Neural cell (in vitro differentiated cells): ENCODE measurements at regions not wholly inside any gene's neighbourhood (a gene's known extent, or its start where the extent isn't known, plus 50 kb on each side); places are given as distances from the start of the nearest gene placed in this dataset.

Source experiments
- H2AFZ ChIP-seq: fragments of 200-600, 300-800 bp; sonication (generic), shearing (Covaris generic); 2 replicates; pipeline ENCODE4 v1.6.0; 2014; ENCODE audit warnings: low read depth, mild to moderate bottlenecking, antibody characterized with exemption, low read length, moderate library complexity
- H3F3A ChIP-seq: fragments of 200-600 bp; shearing (Covaris generic); 2 replicates; pipeline ENCODE4 v1.6.1; 2016; ENCODE audit warnings: mild to moderate bottlenecking, moderate library complexity, mixed read lengths, antibody characterized with exemption, low read length; ENCODE audit not compliant: insufficient read depth, poor library complexity, severe bottlenecking
- H3K27ac ChIP-seq: fragments of 200-600, 300-800 bp; sonication (generic), shearing (Covaris generic); 2 replicates; pipeline ENCODE4 v1.5.1; 2014; ENCODE audit warnings: mild to moderate bottlenecking, low read length, moderate library complexity
- H3K27me3 ChIP-seq: fragments of 300-800, 200-600 bp; sonication (generic), shearing (Covaris generic); 2 replicates; pipeline ENCODE4 v1.6.0; 2014; ENCODE audit warnings: mild to moderate bottlenecking, low read depth, low read length, moderate library complexity; ENCODE audit not compliant: insufficient read depth
- H3K36me3 ChIP-seq: fragments of 300-800, 200-600 bp; sonication (generic), shearing (Covaris generic); 2 replicates; pipeline ENCODE4 v1.5.1; 2014; ENCODE audit warnings: mild to moderate bottlenecking, antibody characterized with exemption, low read length, moderate library complexity; ENCODE audit not compliant: insufficient read depth
- H3K4me2 ChIP-seq: fragments of 300-800, 200-600 bp; sonication (generic), shearing (Covaris generic); 2 replicates; pipeline ENCODE4 v1.6.0; 2014; ENCODE audit warnings: mild to moderate bottlenecking, low read length
- H3K4me3 ChIP-seq: fragments of 300-800, 200-600 bp; sonication (generic), shearing (Covaris generic); 2 replicates; pipeline ENCODE4 v1.5.1; 2014; ENCODE audit warnings: mild to moderate bottlenecking, low read length, moderate library complexity
- H3K79me2 ChIP-seq: fragments of 200-600 bp; shearing (Covaris generic); replicated peaks from 2 replicates; pipeline ENCODE4 v1.6.0; 2014; ENCODE audit warnings: mild to moderate bottlenecking, low read length, moderate library complexity; ENCODE audit not compliant: insufficient read depth
- H3K9ac ChIP-seq: fragments of 300-800, 200-600 bp; sonication (generic), shearing (Covaris generic); 2 replicates; pipeline ENCODE4 v1.6.1; 2016; ENCODE audit warnings: mild to moderate bottlenecking, low read length, mixed read lengths
- H3K9me2 ChIP-seq: fragments of 200-600 bp; shearing (Covaris generic); 2 replicates; pipeline ENCODE4 v1.6.1; 2016; ENCODE audit warnings: mild to moderate bottlenecking, low read length, mixed read lengths; ENCODE audit not compliant: insufficient read depth
- H3K9me3 ChIP-seq: fragments of 200-600, 300-800 bp; sonication (generic), shearing (Covaris generic); 2 replicates; pipeline ENCODE4 v1.6.1; 2016; ENCODE audit warnings: mild to moderate bottlenecking, mixed run types, low read length, moderate library complexity, mixed read lengths
- H4K20me1 ChIP-seq: fragments of 200-600 bp; shearing (Covaris generic); 2 replicates; pipeline ENCODE4 v1.6.1; 2016; ENCODE audit warnings: mild to moderate bottlenecking, mixed run types; ENCODE audit not compliant: insufficient read depth
- EP300 ChIP-seq: fragments of 450-650 bp; conservative IDR thresholded peaks from 2 replicates; pipeline ENCODE4 v1.6.1; 2014; ENCODE audit warnings: antibody characterized with exemption, mild to moderate bottlenecking, moderate library complexity; ENCODE audit not compliant: poor library complexity, severe bottlenecking
- EZH2 ChIP-seq: fragments of 200-600, 300-800 bp; shearing (Covaris generic), sonication (generic); IDR thresholded peaks from 2 replicates; pipeline ENCODE4 v1.6.1; 2014; ENCODE audit warnings: antibody characterized with exemption, low read length, borderline replicate concordance, mild to moderate bottlenecking; ENCODE audit not compliant: insufficient read depth, poor library complexity, severe bottlenecking
- MXI1 ChIP-seq: fragments of 450-650 bp; conservative IDR thresholded peaks from 2 replicates; pipeline ENCODE4 v1.6.1; 2014; ENCODE audit warnings: antibody characterized with exemption, mild to moderate bottlenecking; ENCODE audit not compliant: poor library complexity, severe bottlenecking
- POLR2AphosphoS5 ChIP-seq: IDR thresholded peaks from 2 replicates; pipeline ENCODE4 v1.6.1; 2012
- RAD21 ChIP-seq: fragments of 450-650 bp; conservative IDR thresholded peaks from 2 replicates; pipeline ENCODE4 v1.6.1; 2014; ENCODE audit warnings: antibody characterized with exemption, mild to moderate bottlenecking, moderate library complexity
- SMC3 ChIP-seq: fragments of 450-650 bp; conservative IDR thresholded peaks from 2 replicates; pipeline ENCODE4 v1.6.1; 2014; ENCODE audit warnings: antibody characterized with exemption, mild to moderate bottlenecking, moderate library complexity; ENCODE audit not compliant: poor library complexity
- TAF1 ChIP-seq: IDR thresholded peaks from 2 replicates; pipeline ENCODE4 v1.6.1; 2012; ENCODE audit warnings: low read depth
- TF ChIP-seq, protein P1 (sequence below): fragments of 450-650 bp; IDR thresholded peaks from 2 replicates; pipeline ENCODE4 v1.5.1; 2014; ENCODE audit warnings: antibody characterized with exemption, mild to moderate bottlenecking, moderate library complexity; ENCODE audit not compliant: poor library complexity, severe bottlenecking
- TF ChIP-seq, protein P2 (sequence below): IDR thresholded peaks from 2 replicates; pipeline ENCODE4 v1.6.1; 2012; ENCODE audit warnings: borderline replicate concordance

DNA sequence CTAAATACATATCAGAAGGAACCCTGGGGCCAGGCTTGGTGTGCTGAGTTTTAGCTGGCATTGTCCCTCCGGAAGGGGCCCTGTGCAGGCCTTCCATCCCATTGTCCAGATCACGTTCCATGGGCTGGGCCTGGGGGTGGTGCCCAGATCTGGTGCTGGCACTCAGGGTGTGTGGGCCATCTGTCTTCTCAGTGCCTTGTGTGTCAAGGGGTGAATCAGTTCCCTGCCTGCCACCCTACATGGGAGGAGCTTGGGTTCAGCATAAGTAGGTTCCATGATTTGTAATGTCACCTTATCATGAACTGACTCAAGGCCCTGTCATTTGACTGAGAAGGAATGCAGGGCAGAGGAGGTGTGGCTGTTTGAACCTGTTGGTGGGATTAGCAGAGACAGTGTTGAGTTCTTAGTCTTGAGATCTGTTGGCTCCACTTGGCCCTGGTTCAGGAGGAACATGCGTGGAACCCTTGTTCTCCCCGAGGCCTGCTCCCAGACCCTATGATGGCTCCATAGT is 176.8 kb downstream of the MACROH2A1 start:
- Histone ChIP-seq H4K20me1 (no peaks in the 10 kb centered on the region), H3K27ac (no peak overlapping the region), H3K9me3 (no peaks in the 10 kb centered on the region), H3K9me2 (no peaks in the 10 kb centered on the region), H3K79me2 (no peaks in the 10 kb centered on the region), H3K9ac (no peak overlapping the region), H2AFZ (no peak overlapping the region), H3K27me3 (no peaks in the 10 kb centered on the region), H3K4me3 (no peak overlapping the region), H3F3A (no peaks in the 10 kb centered on the region), H3K4me2 (no peak overlapping the region), H3K36me3 (no peaks in the 10 kb centered on the region)
- TF ChIP-seq EP300 (no peak), POLR2AphosphoS5 (no peak), TAF1 (no peak), RAD21 (no peak), MXI1 (no peak), EZH2 (no peak), SMC3 (no peak)
- TF ChIP-seq, protein P1, sequence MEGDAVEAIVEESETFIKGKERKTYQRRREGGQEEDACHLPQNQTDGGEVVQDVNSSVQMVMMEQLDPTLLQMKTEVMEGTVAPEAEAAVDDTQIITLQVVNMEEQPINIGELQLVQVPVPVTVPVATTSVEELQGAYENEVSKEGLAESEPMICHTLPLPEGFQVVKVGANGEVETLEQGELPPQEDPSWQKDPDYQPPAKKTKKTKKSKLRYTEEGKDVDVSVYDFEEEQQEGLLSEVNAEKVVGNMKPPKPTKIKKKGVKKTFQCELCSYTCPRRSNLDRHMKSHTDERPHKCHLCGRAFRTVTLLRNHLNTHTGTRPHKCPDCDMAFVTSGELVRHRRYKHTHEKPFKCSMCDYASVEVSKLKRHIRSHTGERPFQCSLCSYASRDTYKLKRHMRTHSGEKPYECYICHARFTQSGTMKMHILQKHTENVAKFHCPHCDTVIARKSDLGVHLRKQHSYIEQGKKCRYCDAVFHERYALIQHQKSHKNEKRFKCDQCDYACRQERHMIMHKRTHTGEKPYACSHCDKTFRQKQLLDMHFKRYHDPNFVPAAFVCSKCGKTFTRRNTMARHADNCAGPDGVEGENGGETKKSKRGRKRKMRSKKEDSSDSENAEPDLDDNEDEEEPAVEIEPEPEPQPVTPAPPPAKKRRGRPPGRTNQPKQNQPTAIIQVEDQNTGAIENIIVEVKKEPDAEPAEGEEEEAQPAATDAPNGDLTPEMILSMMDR: no peak
- TF ChIP-seq, protein P2, sequence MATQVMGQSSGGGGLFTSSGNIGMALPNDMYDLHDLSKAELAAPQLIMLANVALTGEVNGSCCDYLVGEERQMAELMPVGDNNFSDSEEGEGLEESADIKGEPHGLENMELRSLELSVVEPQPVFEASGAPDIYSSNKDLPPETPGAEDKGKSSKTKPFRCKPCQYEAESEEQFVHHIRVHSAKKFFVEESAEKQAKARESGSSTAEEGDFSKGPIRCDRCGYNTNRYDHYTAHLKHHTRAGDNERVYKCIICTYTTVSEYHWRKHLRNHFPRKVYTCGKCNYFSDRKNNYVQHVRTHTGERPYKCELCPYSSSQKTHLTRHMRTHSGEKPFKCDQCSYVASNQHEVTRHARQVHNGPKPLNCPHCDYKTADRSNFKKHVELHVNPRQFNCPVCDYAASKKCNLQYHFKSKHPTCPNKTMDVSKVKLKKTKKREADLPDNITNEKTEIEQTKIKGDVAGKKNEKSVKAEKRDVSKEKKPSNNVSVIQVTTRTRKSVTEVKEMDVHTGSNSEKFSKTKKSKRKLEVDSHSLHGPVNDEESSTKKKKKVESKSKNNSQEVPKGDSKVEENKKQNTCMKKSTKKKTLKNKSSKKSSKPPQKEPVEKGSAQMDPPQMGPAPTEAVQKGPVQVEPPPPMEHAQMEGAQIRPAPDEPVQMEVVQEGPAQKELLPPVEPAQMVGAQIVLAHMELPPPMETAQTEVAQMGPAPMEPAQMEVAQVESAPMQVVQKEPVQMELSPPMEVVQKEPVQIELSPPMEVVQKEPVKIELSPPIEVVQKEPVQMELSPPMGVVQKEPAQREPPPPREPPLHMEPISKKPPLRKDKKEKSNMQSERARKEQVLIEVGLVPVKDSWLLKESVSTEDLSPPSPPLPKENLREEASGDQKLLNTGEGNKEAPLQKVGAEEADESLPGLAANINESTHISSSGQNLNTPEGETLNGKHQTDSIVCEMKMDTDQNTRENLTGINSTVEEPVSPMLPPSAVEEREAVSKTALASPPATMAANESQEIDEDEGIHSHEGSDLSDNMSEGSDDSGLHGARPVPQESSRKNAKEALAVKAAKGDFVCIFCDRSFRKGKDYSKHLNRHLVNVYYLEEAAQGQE: no peak

DNA sequence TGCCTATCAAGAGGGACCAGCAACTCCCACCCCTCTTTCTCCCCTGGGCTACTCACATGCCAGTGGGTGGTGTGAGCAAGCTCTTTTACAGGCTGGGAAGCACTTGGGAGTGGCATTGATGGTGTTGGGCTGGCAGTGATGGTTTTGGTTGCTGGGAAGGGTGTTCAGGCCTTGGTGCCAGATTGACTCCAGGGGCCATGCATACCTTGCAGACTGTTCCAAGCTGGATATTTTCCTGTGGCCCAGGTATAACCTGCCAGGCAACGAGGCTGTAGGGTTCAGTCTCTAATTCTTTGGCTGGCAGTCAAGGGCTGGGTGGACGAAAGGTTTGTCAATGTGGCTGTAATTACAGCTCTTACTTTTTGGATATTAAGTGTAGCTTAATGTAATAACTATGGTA is 177.3 kb downstream of the MACROH2A1 start:
- Histone ChIP-seq H3K4me2 (no peak overlapping the region), H2AFZ (no peak overlapping the region), H3K27ac (no peak overlapping the region), H3K79me2 (no peaks in the 10 kb centered on the region), H4K20me1 (no peaks in the 10 kb centered on the region), H3K9ac (no peak overlapping the region), H3F3A (no peaks in the 10 kb centered on the region), H3K27me3 (no peaks in the 10 kb centered on the region), H3K36me3 (no peaks in the 10 kb centered on the region), H3K9me2 (no peaks in the 10 kb centered on the region), H3K9me3 (no peaks in the 10 kb centered on the region), H3K4me3 (no peak overlapping the region)
- TF ChIP-seq TAF1 (no peak), MXI1 (no peak), POLR2AphosphoS5 (no peak), EZH2 (no peak), EP300 (no peak), SMC3 (no peak), RAD21 (no peak)
- TF ChIP-seq, protein P1: no peak
- TF ChIP-seq, protein P2: no peak
